ENCODE measurements at regions not wholly inside any gene's neighbourhood (a gene's known extent, or its start where the extent isn't known, plus 50 kb on each side); places are given as distances from the start of the nearest gene placed in this dataset.
"Not testable (repeated sequence)": the region's sequence is repeated elsewhere in the genome, so short reads cannot be mapped to it uniquely, and the experiment has no call there.

DNA sequence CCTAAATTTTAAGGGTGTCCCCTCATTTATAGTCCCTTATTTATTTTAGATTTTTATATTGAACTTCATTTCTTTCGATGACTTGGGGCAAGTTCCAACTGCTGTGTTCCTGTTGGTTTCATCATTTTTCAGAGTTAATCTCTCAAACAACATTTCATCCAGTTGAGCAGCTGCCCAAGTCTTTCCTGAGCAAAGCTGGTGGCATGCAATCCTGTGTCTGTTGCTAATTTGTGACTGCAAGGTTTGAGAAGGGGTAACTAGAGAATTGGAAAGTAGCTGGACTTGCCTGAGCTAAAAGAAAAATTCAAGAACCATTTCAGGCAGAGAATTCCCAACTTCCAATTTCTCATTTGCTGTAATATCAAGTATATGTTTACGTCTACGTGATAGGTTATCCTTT, 881.5 kb upstream of the SLC35B3 start:
- no peak for DNase-seq (ENCODE audit: low read depth in 2 of 2)

- no peak for DNase-seq (ENCODE audit: low read depth in 2 of 2)
Observed at GRCh38 chr6:9315966-9316650, 880.8 kb upstream of the SLC35B3 start.

DNA sequence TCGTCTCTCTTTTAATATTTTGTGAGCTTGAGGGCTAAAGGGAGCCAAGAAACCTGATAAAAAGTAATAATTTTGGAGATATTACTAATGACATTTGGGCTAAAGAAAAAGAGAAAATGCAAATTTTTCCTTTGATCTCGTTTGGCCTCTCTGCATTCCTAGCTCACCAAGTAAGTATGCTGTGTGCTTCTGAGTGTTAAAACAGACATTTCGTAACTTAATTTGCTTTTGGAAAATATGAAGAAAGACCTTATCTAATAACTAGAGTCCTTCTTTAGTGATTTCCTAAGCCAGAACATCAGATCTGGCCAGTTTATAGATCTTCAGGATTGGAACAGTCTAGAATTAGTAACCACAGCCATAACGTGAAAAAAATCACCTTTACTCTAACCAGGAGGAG, 872.9 kb upstream of the SLC35B3 start:
- no peak for DNase-seq (ENCODE audit: low read depth in 2 of 2)

- DNase-seq (ENCODE audit: low read depth in 2 of 2), result no peak
Observed at GRCh38 chr6:9307786-9308185, 872.4 kb upstream of the SLC35B3 start.

DNA sequence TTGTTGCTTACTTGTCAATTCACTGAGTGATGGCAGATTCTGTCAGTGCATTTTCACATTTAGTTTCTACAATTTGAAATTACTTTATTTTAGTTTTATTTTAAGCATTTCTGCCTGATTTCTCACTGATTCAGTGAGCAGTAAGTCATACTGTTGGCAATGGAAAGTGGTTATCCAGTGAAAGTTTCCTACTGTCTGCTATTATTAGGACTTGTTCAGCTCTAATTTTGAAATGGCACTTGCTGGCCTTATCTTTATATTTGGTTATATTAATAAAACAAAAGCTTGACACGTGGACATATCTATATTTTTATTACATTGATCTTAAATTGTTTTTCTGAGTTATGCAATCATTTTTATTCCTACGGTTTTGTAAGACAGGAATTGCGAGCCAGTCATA, 871.8 kb upstream of the SLC35B3 start:
- DNase-seq (ENCODE audit: low read depth in 2 of 2), result no peak

- no peak for DNase-seq (ENCODE audit: low read depth in 2 of 2)
Observed at GRCh38 chr6:9295644-9296043, 860.3 kb upstream of the SLC35B3 start.

DNA sequence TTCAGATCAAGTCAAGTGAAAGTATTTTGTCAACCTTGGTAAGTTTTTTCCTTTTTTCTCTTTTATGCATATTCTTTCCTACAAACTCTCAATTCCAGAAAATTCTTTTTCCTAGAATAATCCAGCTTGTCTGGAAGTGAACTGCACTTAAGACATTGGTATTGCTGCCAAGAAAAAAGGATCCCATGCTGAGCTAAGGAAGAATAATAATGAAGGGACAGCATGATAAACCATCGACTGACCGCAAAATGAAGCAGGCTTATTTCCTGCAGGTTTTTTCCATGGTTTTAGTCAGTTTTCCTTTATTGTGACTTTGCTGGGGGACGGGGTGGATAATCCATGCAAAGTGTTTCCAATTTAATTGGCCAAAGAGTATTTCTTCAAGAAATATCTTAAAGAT, 857.6 kb upstream of the SLC35B3 start:
- no peak for DNase-seq (ENCODE audit: low read depth in 2 of 2)

DNA sequence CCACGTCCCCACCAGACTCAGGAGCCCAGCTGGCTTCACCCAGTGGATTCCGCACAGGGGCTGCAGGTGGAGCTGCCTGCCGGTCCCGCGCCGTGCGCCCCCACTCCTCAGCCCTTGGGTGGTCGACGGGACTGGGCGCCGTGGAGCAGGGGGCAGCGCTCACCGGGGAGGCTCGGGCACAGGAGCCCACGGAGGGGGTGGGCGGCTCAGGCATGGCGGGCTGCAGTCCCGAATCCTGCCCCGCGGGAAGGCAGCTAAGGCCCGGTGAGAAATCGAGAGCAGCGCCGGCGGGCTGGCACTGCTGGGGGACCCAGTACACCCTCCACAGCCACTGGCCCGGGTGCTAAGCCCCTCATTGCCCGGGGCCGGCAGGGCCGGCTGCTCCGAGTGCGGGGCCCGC, 855.0 kb upstream of the SLC35B3 start:
- not testable (repeated sequence) for DNase-seq (ENCODE audit: low read depth in 2 of 2)

- no peak for DNase-seq (ENCODE audit: low read depth in 2 of 2)
Observed at GRCh38 chr6:9272671-9273070, 837.3 kb upstream of the SLC35B3 start.

GRCh38 chr6:9266741-9267140, 831.4 kb upstream of the SLC35B3 start:
- no peak for DNase-seq (ENCODE audit: low read depth in 2 of 2)

DNA sequence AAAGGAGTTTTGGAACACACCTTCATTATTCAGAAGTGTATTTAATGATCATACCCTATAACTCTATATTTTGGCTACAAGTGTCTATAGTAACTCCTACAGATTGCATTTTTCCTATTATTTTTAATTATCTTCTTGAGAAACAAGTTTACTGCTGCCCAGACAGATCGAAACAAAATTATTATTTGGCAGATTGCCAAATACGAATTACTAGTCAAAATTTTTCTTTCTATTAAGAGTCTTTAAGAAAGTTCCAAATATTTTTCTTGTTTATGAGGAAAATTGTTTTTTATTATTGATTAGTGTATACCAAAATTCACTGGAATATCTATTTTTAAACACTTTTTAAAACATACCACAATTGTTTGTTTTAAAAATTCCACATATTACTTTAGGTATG, 821.9 kb upstream of the SLC35B3 start:
- DNase-seq (ENCODE audit: low read depth in 2 of 2), result no peak

DNA sequence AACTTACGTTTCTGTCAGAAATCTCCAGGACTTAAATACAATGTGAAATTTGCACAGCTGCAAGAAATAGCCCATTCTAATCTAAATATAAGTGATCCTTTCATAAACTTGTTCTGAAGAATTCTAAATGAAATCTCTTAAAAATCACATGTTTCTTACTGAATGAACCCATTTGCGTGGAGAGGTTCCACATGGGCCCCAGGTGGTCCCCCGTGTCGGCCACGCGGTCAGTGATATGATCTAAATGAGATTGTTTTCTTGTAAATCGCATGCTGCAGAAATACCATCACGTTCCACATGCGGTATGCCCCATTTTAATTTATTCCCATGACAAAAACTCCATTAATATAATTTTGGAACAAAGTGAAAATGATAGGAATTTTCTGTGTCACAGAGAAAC, 818.9 kb upstream of the SLC35B3 start:
- no peak for DNase-seq (ENCODE audit: low read depth in 2 of 2)

DNA sequence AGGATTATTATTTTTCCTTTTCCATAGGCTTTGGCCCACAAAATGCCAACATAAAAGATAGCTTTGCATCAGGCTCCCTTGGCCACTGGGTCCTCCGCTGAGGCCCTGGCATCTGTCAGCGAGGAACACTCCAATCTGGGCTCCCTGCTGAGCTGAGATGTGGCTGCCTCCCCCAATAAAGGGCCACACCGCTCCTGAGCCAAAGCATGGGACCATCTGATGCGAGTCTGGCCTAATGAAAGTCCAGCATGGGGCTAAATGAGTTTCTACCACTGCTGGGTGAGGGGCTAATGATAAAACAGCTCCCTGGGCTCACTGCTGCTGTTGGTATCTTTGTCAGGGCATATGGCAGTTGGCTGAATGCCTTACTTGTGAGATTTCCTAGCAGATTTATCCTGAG, 817.5 kb upstream of the SLC35B3 start:
- no peak for DNase-seq (ENCODE audit: low read depth in 2 of 2)

DNA sequence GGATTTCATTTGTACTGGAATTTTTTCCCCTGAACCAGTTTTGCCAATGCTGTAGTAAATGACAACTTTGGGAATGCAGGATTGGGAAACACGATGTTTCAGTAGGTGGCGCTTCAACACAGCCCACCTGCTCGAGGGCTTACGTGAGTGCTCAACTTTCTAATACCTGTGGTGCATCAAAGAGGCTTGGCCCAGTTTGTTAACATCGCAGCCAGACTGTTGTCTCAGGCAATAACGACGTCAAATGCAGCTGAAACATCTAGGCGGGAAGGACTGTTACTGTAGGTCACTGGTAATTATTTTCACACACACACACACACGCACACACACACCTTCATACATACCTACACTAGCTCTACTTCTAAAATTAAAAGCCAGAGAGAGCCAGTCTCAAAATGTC, 815.5 kb upstream of the SLC35B3 start:
- DNase-seq (ENCODE audit: low read depth in 2 of 2), result peak in 1 of 2 experiments; percentile 2

DNA sequence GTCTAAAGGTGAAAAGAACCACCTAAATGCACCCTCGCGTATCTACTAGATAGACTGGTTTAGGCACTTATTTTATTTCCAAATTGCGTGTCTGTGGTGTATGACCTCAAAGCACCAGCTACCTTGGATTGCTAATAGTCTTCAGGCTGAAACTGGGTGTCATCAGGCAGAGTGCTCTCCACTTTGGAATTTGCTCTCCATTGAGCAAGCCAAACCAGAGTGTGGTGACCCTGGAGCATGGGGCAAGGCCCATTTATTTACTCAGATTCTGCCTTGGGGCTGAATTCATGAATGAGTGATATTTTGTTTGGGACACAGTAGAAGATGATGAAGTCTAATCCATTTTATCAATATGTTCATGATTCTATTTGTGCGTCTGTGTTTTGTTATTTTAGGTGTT, 812.8 kb upstream of the SLC35B3 start:
- DNase-seq (ENCODE audit: low read depth in 2 of 2), result no peak

DNA sequence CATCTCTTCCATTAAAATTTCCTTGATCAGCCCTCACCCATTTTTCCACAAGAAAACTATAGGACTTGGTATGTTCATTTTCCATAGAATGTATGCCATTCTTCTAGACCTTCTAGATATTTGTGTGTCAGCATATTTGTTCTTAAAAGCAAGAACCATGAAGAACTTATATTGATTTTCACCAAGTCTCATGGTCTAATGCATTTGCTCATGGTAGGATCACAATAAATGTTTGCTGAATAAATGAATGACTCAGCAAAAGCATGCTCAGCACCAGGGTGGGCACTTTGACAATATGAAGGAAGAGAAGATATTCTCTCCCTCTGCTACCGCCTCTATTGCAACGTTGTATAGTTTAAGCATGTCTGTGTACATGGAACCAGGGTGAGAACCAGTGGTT, 805.5 kb upstream of the SLC35B3 start:
- no peak for DNase-seq (ENCODE audit: low read depth in 2 of 2)

GRCh38 chr6:9236443-9236842, 801.1 kb upstream of the SLC35B3 start:
- DNase-seq (ENCODE audit: low read depth in 2 of 2), result no peak

GRCh38 chr6:9233686-9234085, 798.3 kb upstream of the SLC35B3 start:
- no peak for DNase-seq (ENCODE audit: low read depth in 2 of 2)

DNA sequence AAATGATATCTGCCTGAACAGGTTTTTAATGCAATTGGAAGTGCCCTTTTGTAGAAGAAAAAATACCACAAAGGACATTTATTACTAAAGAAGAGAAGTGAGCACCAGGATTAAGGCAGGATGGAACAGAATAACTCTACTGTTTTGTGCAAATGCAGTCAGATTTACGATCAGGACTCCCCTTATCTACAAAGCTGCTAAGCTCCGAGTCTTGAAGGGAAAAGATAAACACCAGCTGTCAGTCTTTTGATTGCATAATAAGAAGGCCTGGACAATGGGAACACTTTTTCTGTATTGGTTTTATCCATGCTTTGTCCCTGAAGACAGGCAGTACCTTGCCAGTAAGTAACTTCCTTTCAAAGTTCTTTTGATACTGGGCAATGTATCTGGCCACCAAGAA, 797.9 kb upstream of the SLC35B3 start:
- DNase-seq (ENCODE audit: low read depth in 2 of 2), result no peak

GRCh38 chr6:9225441-9225871, 790.1 kb upstream of the SLC35B3 start:
- peak in 1 of 2 experiments; percentile 21 for DNase-seq (ENCODE audit: low read depth in 2 of 2)

DNA sequence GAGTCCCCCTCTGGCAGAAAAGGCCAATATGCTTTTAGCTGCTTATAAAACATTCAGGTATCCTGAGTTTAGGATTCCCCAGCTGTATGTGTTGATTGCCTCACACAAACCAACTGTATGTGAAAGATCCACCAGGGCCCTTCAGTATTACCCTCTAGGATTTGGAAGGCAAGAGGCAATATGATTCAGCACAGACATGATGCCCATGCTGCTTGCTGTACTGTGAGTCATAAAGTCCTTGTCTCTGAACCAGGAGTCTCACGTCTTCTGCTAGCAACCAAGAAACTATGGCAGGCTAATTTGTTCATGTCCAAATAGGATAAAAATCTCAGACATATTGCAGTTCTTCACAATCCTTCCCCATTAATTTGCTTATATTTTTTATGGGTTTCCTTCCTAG, 789.2 kb upstream of the SLC35B3 start:
- DNase-seq (ENCODE audit: low read depth in 2 of 2), result no peak

DNA sequence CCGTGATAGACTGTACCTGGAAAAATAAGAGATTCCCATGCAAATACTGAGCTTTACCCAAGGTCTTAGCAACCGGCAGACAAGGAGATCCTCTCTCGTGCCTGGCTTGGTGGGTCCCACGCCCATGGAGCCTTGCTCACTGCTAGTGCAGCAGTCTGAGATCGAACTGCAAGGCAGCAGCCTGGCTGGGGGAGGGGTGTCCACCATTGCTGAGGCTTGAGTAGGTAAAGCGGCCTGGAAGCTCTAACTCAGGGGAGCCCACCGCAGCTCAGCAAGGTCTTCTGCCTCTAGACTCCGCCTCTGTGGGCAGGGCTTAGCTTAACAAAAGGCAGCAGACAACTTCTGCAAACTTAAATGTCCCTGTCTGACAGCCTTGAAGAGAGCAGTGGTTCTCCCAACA, 778.4 kb upstream of the SLC35B3 start:
- not testable (repeated sequence) for DNase-seq (ENCODE audit: low read depth in 2 of 2)

- no peak for DNase-seq (ENCODE audit: low read depth in 2 of 2)
Observed at GRCh38 chr6:9208966-9209365, 773.6 kb upstream of the SLC35B3 start.

- no peak for DNase-seq (ENCODE audit: low read depth in 2 of 2)
Observed at GRCh38 chr6:9205645-9206044, 770.3 kb upstream of the SLC35B3 start.
